ENCODE measurements at regions not wholly inside any gene's neighbourhood (a gene's known extent, or its start where the extent isn't known, plus 50 kb on each side); places are given as distances from the start of the nearest gene placed in this dataset.

DNA sequence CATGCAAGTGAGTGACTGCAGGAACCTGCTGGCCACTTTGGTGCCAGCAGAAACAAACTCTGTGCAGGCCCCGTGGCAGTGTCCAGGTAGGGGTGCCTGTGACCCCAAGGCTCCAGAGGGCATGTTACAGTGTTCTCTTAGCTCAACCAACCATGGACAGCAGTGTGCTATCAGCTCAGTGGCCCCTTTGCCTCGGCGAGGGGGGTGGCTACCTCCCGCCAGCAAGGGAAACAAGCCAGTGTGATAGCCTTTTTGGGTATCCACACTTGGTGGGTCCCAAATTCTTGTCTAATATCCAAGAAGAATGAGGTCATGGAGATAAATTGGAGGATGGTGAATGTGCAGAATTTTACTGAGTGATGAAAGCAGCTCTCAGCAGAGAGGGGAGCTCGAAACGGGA is 298.6 kb upstream of the SLC30A5 start:
- Mint-ChIP-seq H3K4me3 (no peak overlapping the region), H3K27ac (no peak overlapping the region), H3K36me3 (ENCODE audit: insufficient read depth in 2 of 2) (no peaks in the 10 kb centered on the region), H3K27me3 (ENCODE audit: low read depth) (peaks cover 8% of the 10 kb centered on the region), H3K4me1 (ENCODE audit: low read depth) (no peaks in the 10 kb centered on the region), H3K9me3 (no peaks in the 10 kb centered on the region)
- DNase-seq (no peak), ATAC-seq (replicated peaks in 1 of 2) (no peak)

DNA sequence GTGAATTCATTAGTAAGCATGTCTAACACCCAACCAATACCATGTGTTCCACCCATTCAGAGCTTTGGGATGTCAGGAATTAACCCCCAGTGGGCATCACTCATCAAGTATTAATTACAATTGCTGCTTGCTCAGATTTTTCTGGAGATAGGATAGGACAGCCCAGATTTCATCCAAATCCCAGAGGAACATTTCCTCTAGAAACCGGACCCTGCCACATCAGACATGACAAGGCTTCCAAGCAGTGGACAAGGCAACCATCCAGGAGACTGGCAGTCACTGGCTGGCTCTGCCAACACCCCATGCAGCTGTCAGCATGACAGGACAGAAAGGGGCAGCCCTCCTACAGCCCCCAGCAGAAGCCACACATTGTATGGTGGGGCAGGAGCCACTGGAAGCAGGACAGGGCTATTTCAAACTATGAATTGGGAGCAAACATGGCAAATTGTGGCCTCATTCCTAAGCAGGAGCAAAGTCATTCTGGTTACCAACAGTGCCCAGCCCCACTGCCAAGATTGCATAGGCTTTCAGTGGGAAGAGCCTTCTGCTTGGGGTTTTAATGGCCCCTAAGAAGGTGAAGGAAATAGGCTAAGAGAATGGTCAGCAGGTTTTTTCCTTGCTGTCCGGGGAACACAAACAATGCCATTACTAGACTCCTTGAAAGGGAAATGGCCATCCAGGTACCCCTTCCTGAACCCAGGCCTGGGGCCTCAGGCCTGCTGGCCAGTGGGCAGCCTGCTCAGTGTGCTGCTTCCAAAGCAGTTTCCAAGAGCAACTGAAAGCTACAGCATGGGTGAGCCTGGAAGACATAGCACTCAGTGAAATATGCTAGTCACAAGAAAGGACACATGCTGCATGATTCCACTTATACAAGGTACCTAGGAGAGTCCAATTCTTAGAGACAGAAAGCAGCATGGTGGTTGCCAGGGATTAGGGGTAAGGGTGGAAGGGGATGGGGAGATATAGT is 294.7 kb upstream of the SLC30A5 start:
- Mint-ChIP-seq H3K4me3 (no peak overlapping the region), H3K4me1 (ENCODE audit: low read depth) (no peaks in the 10 kb centered on the region), H3K27me3 (ENCODE audit: low read depth) (peaks cover 8% of the 10 kb centered on the region), H3K36me3 (ENCODE audit: insufficient read depth in 2 of 2) (no peaks in the 10 kb centered on the region), H3K27ac (no peak overlapping the region), H3K9me3 (no peaks in the 10 kb centered on the region)
- ATAC-seq (replicated peaks in 1 of 2) = no peak
- no peak for DNase-seq

DNA sequence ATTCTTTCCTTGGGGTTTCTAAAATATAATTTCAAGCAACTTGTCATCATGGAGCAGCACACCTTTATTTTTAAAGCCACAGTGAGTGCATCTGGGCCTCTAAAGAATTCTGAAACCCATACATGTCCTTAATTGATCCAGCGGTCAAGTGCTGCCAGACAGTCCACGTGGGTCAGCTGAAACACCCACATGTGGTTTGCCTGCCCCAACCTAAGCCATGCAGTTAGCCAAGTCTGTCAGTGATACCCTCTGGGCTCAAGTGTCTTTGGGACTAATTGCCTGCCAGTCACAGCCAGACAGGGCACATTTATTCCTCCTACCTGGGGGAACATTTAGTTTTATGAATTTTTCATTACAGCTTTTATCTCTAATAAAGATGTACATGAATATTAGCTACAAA is 291.4 kb upstream of the SLC30A5 start:
- H3K4me3 Mint-ChIP-seq = no peak overlapping the region
- DNase-seq = no peak
- H3K36me3 Mint-ChIP-seq (ENCODE audit: insufficient read depth in 2 of 2) = no peaks in the 10 kb centered on the region
- no peaks in the 10 kb centered on the region for H3K27me3 Mint-ChIP-seq (ENCODE audit: low read depth)
- H3K9me3 Mint-ChIP-seq = peaks cover 2 to 4% of the 10 kb centered on the region in 2 donors
- no peaks in the 10 kb centered on the region for H3K4me1 Mint-ChIP-seq (ENCODE audit: low read depth)
- no peak for ATAC-seq (replicated peaks in 1 of 2)
- no peak overlapping the region for H3K27ac Mint-ChIP-seq

DNA sequence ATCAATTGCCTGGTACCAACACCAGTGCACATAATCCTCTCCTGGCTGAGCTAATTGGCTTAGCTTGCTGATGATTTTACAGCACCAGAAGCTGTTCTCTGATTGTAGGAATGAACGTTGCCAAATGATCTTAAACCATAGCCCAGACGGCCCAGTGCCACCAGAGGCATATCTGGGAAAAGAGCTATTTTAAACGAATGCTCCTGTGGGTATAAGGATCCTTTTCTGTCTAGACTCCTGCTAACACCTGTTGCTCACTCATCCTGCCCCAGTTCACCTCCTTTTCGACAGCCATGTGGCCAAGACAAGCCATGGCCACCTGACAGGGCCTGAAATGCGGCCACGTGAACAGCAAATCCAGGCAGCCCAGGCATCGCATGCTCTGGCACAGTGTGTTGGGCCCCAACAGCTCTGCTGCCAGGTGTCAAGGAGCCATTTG is 289.9 kb upstream of the SLC30A5 start:
- DNase-seq (no peak), ATAC-seq (replicated peaks in 1 of 2) (no peak)
- Mint-ChIP-seq H3K27me3 (ENCODE audit: low read depth) (no peaks in the 10 kb centered on the region), H3K4me3 (no peak overlapping the region), H3K27ac (no peak overlapping the region), H3K4me1 (ENCODE audit: low read depth) (no peaks in the 10 kb centered on the region), H3K36me3 (ENCODE audit: insufficient read depth in 2 of 2) (no peaks in the 10 kb centered on the region), H3K9me3 (peaks cover 2 to 4% of the 10 kb centered on the region in 2 donors)

DNA sequence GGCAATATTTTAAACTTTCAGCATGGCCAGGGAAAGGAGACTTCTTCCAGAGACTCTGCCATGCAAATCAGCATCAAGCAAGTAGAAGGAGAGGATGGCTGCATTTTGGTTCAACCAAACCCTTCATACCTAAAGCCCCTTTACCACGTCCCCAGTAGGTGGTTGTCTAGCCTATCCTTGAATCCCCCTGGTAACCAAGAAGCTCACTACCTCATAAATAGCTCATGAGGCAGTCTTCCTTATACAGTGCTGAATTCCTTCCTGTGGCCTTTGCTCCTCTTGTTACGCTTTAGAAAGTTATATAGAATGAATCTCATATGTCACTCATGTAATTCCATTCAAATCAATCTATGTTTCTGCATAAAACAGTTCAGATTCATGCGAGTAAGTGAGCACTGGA is 289.5 kb upstream of the SLC30A5 start:
- peaks cover 2 to 4% of the 10 kb centered on the region in 2 donors for H3K9me3 Mint-ChIP-seq
- H3K4me3 Mint-ChIP-seq = no peak overlapping the region
- DNase-seq (no peak), ATAC-seq (replicated peaks in 1 of 2) (no peak)
- no peak overlapping the region for H3K27ac Mint-ChIP-seq
- H3K27me3 Mint-ChIP-seq (ENCODE audit: low read depth) = no peaks in the 10 kb centered on the region
- no peaks in the 10 kb centered on the region for H3K4me1 Mint-ChIP-seq (ENCODE audit: low read depth)
- no peaks in the 10 kb centered on the region for H3K36me3 Mint-ChIP-seq (ENCODE audit: insufficient read depth in 2 of 2)

DNA sequence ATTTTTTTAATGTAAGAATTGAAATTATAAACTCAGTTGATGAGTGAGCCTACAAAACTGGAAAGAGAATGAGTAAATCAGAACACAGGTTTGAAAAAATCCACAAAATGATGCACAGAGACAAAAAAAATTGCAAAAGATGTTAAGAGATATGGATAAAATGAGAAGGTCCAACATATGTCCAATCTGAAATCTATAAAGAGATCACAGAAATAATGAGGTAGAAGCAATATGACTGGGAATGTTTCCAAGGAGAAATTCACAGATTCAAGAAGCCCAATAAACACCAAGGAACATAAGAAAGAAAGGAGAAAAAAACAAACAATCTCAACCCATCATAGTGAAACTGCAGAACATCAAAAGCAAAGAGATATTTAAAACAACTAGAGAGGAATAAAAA is 288.4 kb upstream of the SLC30A5 start:
- ATAC-seq (replicated peaks in 1 of 2) = no peak
- H3K27me3 Mint-ChIP-seq (ENCODE audit: low read depth) = no peaks in the 10 kb centered on the region
- no peak overlapping the region for H3K27ac Mint-ChIP-seq
- H3K4me3 Mint-ChIP-seq = no peak overlapping the region
- no peaks in the 10 kb centered on the region for H3K36me3 Mint-ChIP-seq (ENCODE audit: insufficient read depth in 2 of 2)
- H3K4me1 Mint-ChIP-seq (ENCODE audit: low read depth) = no peaks in the 10 kb centered on the region
- no peak for DNase-seq
- peaks cover 2 to 4% of the 10 kb centered on the region in 2 donors for H3K9me3 Mint-ChIP-seq

DNA sequence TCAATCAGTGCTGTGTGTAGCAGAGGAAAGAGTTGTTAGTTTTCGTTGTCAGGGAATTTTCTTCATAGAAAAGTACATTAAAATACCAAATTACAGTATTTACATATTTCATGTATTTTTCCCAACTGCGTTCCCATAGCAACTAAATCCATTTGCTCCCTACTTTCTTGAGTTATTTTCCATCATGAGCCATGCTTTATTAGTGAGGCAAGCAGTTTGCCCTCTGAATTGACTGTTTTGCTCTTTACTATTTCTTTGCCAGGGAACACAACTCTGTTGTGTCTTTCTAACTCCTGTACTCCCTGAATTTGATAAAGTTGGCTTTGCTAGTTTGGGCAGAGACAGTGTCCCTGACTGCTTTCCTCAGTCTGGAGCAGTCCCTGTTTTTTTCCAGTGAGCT is 276.2 kb upstream of the SLC30A5 start:
- Mint-ChIP-seq H3K27ac (no peak overlapping the region), H3K9me3 (no peaks in the 10 kb centered on the region), H3K27me3 (ENCODE audit: low read depth) (no peaks in the 10 kb centered on the region), H3K36me3 (ENCODE audit: insufficient read depth in 2 of 2) (no peaks in the 10 kb centered on the region), H3K4me1 (ENCODE audit: low read depth) (no peaks in the 10 kb centered on the region), H3K4me3 (no peak overlapping the region)
- DNase-seq (no peak), ATAC-seq (replicated peaks in 1 of 2) (no peak)

DNA sequence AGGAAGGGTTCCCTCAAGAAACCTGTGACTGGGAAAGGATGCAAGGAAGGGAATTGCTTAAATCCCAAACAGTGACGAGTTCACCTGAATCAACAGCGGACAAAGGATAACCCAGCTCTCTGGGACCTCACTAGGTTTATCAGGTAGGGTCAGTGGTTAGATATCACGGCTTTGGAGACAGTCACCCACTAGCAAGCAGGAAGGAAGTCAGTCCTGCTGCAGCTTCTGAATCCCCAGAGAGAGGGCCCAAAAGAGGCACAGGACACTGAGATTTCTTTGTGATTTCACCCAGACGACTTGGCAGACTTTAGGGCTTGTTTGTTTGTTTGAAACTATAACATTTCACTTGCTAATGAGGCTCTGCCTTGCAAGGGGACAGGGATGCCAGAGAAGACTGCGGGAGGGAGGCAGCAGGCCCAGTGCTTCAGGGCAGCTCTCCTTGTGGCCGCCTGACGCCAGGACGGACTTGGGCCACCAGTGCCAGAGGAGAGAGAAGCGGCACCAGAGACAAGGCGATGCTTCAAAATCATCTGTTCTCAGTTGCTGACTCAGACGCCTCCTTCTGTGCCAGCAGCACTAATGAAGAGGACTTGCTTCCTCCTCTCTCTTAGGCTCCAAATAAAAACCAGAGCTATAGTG is 275.6 kb upstream of the SLC30A5 start:
- no peaks in the 10 kb centered on the region for H3K9me3 Mint-ChIP-seq
- no peak overlapping the region for H3K27ac Mint-ChIP-seq
- no peak for DNase-seq
- no peak for ATAC-seq (replicated peaks in 1 of 2)
- no peaks in the 10 kb centered on the region for H3K4me1 Mint-ChIP-seq (ENCODE audit: low read depth)
- no peaks in the 10 kb centered on the region for H3K27me3 Mint-ChIP-seq (ENCODE audit: low read depth)
- no peaks in the 10 kb centered on the region for H3K36me3 Mint-ChIP-seq (ENCODE audit: insufficient read depth in 2 of 2)
- H3K4me3 Mint-ChIP-seq = no peak overlapping the region

DNA sequence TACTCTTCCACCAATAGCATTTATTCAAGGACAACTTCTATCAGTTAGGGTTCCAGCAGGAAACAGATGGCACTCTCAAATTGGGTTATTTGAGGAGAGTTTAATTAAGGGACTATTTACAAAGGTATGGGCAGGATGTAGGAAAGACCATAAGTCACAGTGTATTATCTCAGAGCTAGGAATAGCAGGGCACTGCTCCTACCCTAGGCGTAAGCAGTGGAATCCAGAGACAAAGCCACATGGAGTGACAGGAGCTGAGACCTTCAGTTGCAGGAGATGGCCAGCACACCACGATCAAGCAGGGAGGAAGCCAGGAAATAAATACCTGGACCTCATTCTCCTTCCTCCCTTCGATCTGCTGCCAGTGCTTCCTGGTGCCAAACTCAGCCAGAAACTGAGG is 274.9 kb upstream of the SLC30A5 start:
- no peak overlapping the region for H3K4me3 Mint-ChIP-seq
- no peaks in the 10 kb centered on the region for H3K36me3 Mint-ChIP-seq (ENCODE audit: insufficient read depth in 2 of 2)
- DNase-seq (no peak), ATAC-seq (replicated peaks in 1 of 2) (no peak)
- no peaks in the 10 kb centered on the region for H3K4me1 Mint-ChIP-seq (ENCODE audit: low read depth)
- no peak overlapping the region for H3K27ac Mint-ChIP-seq
- no peaks in the 10 kb centered on the region for H3K27me3 Mint-ChIP-seq (ENCODE audit: low read depth)
- no peaks in the 10 kb centered on the region for H3K9me3 Mint-ChIP-seq

DNA sequence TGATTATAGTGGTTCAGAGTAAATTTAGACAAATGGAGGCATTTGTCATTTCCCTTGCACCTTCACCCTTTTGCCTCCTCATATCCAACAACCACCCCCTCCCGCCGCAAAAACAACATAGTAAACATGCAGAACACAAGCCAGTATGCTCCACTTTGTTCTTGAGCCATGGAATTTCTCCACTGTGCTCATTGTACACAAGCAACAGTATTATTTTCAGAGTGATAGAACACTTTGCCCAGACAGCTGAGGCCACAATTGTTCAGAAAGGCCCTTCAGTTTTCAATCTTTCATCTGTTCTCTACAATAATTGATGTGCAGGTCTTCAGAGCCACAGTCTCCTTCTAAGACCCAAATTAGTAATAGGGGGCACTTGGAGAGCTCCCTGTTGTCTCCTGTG is 272.8 kb upstream of the SLC30A5 start:
- ATAC-seq (replicated peaks in 1 of 2) (no peak), DNase-seq (no peak)
- H3K4me3 Mint-ChIP-seq = no peak overlapping the region
- H3K36me3 Mint-ChIP-seq (ENCODE audit: insufficient read depth in 2 of 2) = no peaks in the 10 kb centered on the region
- no peaks in the 10 kb centered on the region for H3K4me1 Mint-ChIP-seq (ENCODE audit: low read depth)
- no peak overlapping the region for H3K27ac Mint-ChIP-seq
- H3K9me3 Mint-ChIP-seq = no peaks in the 10 kb centered on the region
- H3K27me3 Mint-ChIP-seq (ENCODE audit: low read depth) = no peaks in the 10 kb centered on the region

DNA sequence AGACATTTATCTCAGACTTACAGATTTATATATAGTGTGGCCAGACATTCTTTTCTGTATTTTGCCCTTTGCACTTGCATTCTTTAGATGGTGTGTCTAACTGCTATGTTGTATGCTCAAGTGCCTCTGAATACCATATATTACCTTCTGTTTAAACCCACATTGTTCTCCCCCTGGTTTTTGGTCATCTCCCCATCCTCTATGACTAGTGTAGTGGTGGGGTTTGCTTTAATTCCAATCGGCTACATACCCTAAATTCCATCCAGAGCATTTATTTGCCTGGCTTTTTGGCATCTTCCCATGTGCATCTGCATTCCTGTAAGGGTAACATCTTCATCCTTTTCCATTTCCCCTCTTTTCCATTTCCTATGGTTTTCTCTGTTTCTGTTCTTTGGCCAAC is 271.0 kb upstream of the SLC30A5 start:
- Mint-ChIP-seq H3K27me3 (ENCODE audit: low read depth) (no peaks in the 10 kb centered on the region), H3K9me3 (no peaks in the 10 kb centered on the region), H3K4me3 (no peak overlapping the region), H3K27ac (no peak overlapping the region), H3K4me1 (ENCODE audit: low read depth) (no peaks in the 10 kb centered on the region), H3K36me3 (ENCODE audit: insufficient read depth in 2 of 2) (no peaks in the 10 kb centered on the region)
- DNase-seq (no peak), ATAC-seq (replicated peaks in 1 of 2) (no peak)

DNA sequence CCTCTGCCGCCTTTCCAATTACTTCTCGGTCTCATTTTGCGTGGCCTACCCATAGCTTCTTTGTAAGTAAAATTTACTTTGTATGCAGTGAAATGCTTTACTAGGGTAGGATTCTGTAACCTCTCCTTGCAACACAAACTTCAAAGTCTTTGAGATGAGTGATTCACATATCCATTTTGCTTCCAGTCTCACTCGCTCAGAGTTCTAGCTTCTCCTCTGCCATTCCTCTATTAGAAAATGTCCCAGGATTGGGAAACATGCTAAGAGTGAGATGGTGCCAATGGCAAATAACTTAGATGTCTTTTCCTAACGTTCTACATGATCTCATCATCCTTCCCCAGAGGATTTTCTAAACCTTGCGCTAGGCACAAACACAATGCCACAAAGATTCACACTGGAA is 270.5 kb upstream of the SLC30A5 start:
- Mint-ChIP-seq H3K27ac (no peak overlapping the region), H3K36me3 (ENCODE audit: insufficient read depth in 2 of 2) (no peaks in the 10 kb centered on the region), H3K9me3 (no peaks in the 10 kb centered on the region), H3K27me3 (ENCODE audit: low read depth) (no peaks in the 10 kb centered on the region), H3K4me1 (ENCODE audit: low read depth) (no peaks in the 10 kb centered on the region), H3K4me3 (no peak overlapping the region)
- no peak for ATAC-seq (replicated peaks in 1 of 2)
- no peak for DNase-seq

DNA sequence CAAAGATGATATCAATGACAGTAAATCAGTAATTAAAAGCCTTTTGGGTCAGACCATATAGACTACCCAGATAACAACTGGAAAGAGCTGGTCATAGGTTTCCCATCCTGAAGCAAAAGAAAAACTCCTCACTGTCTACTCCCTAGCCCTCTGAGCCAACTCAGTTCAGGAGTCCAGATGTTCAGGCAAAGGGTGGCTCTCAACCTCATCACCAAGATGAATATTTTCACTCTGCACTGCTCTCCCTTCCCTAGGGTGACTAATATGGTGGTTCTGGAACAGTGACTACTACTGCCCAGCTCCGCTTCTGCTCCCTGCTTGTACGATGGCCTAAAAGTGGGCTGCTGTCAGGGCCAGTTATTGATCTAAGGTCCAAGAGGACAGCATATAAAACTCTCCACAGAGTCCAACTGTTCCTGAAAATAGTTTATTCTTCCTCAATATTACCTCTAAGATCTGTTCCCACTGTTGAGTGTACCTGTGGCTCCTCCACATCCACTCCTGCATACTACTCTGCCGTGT is 263.4 kb upstream of the SLC30A5 start:
- DNase-seq = no peak
- no peak overlapping the region for H3K4me3 Mint-ChIP-seq
- H3K27ac Mint-ChIP-seq = no peak overlapping the region
- no peaks in the 10 kb centered on the region for H3K9me3 Mint-ChIP-seq
- ATAC-seq (replicated peaks in 1 of 2) = no peak
- no peaks in the 10 kb centered on the region for H3K4me1 Mint-ChIP-seq (ENCODE audit: low read depth)
- H3K36me3 Mint-ChIP-seq (ENCODE audit: insufficient read depth in 2 of 2) = no peaks in the 10 kb centered on the region
- no peaks in the 10 kb centered on the region for H3K27me3 Mint-ChIP-seq (ENCODE audit: low read depth)
